SW 1271 (cell line): ENCODE measurements at regions not wholly inside any gene's neighbourhood (a gene's known extent, or its start where the extent isn't known, plus 50 kb on each side); places are given as distances from the start of the nearest gene placed in this dataset.
"Not testable (repeated sequence)": the region's sequence is repeated elsewhere in the genome, so short reads cannot be mapped to it uniquely, and the experiment has no call there.

Experiments used
- DNase-seq, 2 experiments: peaks; one replicate each; lab custom pipeline; 2025; lab: John Stamatoyannopoulos, UW

DNA sequence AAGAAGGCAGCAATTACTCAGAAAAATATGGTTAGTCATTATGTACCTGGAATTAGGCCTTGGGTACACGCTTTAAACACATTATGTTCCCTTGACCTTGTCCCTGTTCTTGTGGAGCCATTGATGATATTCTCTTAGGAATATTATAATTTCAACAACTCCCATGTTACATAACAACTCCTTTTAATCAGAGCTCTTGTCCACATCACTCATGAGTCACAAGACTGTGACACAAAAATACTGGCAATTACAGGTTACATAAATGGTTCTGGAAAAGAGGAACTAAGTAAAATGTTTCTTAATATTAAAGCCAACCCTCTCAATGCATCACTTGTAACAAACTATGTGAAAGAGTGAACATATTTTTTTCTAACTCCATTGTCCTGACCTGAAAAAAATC, 143.8 kb upstream of the PCLO start:
- DNase-seq = no peak

DNA sequence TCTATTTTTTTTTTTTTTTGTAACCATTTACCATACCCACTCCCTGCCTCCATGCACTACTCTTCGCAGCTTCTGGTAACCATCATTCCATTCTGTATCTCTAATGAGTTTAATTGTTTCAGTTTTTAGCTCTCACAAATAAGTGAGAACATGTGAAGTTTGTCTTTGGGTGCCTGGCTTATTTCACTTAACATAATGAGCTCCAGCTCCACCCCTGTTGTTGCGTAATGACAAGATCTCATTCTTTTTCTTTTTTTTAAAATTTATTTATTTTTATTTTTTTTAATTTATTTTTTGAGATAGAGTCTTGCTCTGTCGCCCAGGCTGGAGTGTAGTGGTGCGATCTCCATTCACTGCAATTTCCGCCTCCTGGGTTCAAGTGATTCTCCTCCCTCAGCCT, 142.3 kb upstream of the PCLO start:
- DNase-seq = no peak

DNA sequence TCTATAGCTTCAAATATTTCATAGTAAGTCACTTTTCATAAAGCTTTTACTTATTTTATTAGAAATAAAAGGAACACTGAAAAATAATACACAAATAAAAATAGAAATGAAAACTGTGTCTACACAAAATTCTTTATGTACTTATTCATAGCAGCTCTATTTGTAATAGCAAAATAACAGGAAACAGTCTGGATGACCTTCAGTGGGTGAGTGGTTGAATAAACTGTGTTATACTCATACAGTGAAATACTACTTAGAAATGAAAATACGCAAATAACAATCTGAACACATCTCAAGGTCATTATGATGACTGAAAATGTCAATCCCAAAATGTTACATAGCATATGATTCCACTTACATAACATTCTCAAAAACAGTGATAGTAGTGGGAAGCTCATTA, 138.7 kb upstream of the PCLO start:
- DNase-seq = no peak

DNA sequence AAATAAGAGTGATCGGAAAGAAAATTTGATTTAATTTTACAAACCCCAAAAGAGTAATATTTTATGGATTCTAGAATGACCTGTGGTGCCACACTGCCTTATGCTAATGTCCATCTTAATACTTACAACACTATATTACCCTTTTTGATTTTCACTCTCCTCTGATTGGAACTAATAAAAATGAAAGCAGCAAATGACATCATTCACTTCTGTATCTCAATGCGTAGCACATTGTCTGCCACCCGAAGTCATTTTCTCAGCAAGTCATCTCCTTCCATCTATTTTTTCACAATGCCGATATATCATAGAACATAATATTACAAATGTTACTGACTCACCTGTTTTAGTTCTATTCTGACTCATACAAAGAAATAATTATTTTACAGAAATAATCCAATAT, 127.5 kb upstream of the PCLO start:
- DNase-seq = no peak

DNA sequence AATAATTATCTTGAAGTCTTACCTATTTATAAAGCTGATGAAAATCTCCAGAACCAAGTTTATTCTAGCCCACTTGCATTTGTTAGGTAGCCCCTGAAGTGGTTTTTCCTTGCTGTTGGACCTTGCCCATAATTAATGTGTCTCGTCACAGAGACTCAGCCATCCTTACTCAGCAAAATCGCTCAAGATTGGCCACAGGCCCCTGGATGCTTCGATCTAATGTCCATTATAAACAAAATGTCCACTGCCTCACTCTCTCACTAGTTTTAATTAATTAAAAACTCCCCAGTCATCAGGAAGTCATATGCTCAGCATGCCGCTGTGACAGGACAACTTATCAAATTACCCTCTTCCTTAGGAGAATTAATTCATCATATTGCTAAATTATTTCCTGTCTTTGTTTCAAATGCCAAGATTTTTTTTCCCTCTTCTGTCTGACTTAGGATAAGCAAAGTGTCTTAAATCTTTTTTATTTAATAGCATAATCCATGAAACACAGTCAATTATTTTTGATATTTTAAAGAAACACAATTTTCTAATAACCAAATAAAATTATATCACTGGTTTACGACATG, 126.8 kb upstream of the PCLO start:
- no peak for DNase-seq

DNA sequence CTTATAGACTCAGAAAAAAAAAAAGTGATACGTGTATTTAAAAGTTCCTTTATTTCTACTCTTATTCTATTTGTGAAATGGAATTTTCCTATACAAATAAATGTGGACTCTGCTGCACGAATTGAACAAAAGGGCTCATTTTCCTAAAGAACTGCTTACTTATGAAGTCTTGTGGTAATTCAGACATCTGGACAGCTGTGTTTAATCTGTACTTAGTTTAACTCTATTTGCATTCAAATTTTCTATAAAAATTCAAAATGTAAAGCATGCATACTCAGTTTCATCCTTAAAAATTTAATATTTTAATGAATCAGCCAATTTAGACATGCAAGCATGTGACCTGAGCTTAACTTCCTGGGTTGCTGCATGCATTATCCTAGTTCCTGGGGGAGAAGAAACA, 118.0 kb upstream of the PCLO start:
- no peak for DNase-seq

DNA sequence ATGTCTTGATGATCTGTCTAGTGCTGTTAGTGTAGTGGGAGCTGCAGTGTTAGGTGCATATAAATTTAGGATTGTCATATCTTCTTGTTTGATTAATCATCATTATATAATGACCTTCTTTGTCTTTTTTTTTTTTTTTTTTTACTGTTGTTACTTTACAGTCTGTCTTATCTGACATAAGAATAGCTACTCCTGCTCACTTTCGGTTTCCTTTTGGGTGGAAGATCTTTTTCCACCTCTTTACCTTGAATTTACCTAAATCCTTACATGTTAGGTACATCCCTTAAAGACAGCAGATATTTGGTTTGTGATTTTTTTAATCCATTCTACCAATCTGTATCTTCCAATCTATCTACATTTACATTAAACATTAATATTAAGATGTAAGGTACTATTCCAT, 113.6 kb upstream of the PCLO start:
- no peak for DNase-seq

DNA sequence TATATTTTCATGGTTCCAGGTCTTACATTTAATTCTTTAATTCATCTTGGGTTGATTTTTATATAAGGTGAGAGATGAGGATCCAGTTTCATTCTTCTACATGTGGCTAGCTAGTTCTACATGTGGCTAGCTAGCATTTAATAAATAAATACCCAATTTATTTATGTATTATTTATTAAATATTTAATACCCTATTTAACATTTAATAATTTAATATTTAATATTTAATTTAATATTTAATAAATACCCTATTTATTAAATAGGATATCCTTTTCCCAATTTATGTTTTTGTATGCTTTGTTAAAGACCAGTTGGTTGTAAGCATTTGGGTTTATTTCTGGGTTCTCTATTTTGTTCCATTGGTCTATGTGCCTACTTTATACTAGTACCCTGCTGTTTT, 111.0 kb upstream of the PCLO start:
- DNase-seq = no peak

DNA sequence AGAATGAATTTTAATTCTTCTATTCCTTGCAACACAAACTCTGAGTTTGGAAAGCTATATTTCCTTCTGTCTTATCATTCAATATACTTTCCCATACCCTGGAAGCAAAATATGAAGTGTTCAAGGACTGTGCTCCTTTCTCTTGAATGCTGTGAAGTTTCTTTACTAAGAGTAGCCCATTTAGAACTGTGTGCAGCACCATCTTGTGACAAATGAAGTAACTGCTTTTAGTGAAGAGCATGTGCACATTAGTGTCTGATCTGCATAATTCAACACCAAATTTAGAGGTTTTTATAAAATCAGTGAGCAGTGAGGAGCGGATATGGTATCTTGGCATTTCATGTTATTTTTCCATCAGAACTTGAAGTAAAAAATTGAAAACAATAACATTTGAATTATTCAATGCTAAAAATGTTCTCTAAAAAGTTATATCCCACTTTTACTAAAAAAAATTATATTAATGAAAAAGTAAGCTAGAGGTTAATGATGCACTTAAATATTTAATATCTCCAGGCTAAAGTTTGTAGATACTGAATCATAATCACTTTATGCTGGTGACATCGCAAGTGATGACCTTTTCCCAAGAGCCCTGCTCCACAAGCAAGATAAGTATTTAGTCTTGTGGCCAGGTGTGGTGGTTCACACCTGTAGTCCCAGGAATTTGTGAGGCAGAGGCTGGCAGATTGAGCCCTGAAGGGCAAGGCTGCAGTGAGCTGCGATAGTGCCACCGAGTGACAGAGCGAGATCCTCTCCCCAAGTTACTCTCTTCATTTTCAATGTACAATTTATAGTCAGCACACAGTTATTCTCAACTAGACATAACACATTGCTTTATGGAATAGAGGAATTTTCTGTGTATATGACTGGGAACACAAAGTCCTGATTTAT, 108.8 kb upstream of the PCLO start:
- peak in 1 of 2 experiments; percentile 34 for DNase-seq

DNA sequence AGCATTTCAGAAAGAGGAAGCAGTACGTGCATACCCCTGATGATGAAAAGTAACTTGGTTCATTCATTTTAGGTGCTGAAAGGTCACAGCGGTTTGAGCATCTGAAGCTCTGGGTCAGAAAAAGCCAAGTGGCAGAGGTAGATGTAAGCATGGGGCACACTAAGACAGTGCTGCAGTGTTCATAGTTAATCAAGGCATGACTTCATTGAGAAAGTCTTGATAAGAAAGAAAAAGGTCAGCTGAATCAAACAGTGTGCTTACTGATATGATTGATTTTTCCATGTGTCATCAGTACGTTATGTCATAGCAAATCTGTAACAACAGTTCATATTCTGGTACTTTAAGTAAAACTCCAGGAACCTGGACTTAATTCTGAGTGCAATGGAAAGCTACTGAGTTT, 107.7 kb upstream of the PCLO start:
- DNase-seq = no peak

DNA sequence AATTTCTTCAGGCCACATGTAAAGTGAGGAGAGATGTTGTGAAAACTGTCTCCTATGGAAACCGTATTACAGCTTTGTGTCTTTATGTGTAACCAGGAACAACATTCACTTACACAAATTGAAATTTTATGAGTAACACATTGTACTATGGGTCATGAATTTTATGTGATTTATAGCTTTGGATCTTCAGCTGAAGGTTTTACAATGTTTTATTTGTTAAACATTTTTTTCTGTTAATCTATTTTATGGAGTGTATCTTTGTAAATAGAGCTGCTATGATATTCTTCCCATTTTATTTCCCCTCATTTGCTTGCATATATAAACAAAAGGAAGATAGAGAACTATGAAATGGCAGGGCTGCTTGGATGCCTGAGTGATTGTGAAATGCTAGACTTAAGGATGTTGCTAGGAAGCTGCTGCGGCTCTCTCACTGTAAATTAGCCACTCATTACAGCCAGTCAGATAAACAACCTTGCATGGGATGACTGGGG, 104.5 kb upstream of the PCLO start:
- no peak for DNase-seq

DNA sequence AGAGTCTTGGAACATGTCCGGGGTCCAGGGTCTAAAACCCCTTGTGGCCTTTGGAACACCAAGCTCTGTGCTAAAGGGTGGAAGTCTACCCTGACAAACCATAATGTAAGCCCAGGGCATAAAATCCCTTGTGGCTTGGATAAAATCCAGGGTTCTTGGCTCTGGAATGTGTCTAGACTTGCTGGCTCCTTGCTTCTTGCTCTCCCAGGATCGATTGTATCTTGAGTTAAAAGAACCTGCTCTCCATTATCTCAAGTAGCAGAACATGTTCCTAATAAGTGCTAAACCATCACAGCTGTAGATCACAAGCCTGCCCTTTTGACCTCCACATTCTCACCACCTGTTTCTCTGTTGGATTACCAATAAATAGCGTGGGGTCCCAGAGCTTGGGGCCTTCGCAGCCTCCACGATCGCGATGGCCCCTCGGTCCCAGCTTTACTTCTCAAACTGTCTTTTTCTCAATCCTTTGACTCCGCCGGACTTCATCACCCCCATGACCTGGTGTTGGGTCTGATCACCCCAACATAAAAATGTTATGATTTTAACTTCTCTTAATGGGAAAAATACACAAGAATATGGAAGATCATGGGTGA, 100.9 kb upstream of the PCLO start:
- not testable (repeated sequence) for DNase-seq

DNA sequence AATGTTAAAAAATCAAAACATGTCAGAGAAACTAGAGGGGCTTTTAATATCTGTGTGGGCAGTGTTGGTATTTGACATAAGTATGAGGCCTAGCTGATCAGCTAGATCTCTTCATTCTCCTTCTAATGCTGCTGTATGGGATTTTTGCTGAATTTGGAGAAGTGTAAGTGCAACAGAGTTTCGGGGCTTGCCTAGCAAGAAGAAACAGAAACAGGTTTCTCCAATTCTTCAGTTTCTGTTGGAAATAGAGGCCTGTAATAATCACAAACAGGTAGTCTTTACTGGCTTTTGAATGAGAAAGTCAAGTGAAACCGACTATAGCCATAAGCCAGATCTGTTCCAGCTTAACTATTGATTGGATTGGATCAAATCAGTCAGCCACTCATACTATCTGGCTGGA, 96.4 kb upstream of the PCLO start:
- no peak for DNase-seq

DNA sequence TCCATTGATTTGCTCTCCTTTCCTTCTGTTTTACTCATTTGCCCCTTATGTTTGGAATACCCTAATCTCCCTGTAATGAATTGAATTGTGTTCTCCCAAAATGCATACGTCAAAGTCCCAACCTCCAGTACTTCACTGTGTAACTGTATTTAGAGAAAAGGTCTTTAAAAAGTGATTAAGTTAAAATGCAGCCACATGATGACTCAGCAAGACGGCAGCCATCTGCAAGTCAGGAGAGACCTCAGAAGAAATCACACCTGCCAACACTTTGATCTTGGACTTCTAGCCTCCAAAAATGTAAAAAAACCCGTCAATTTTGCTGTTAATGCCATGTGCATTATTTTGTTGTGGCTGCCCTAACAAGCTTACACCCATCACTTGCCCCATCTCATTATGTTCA, 85.3 kb upstream of the PCLO start:
- DNase-seq = no peak

DNA sequence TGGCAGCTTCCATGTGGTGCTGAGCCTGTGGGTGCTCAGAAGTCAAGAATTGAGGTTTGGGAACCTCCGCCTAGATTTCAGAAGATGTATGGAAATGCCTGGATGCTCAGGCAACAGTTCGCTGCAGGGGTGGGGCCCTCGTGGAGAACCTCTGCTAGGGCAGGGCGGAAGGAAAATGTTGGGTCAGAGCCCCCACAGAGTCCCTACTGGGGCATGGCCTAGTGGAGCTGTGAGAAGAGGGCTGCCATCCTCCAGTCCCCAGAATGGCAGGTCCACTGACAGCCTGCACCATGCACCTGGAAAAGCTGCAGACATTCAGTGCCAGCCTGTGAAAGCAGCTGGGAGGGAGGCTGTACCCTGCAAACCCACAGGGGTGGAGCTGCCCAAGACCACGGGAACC, 56.5 kb upstream of the PCLO start:
- not testable (repeated sequence) for DNase-seq

DNA sequence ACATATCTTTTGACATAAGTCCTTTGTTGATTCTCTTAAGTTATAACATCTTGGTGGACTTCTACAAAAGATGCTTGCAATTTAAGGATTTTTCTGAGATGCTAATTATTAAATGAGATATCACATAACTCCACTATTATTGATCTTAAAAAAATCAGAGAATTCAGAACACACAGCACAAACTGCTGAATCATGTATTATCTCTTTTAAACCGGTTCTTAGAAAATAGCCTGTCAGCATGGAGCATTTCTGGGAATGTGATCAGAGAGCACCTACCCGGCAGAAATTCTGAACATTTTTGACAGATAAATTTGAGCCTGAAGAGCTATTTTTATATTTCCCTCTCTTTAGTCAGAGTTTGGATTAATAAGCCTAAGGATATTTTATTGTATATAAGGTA, 50.2 kb upstream of the PCLO start:
- no peak for DNase-seq
